ENCODE measurements at regions not wholly inside any gene's neighbourhood (a gene's known extent, or its start where the extent isn't known, plus 50 kb on each side); places are given as distances from the start of the nearest gene placed in this dataset.
"Not testable (repeated sequence)": the region's sequence is repeated elsewhere in the genome, so short reads cannot be mapped to it uniquely, and the experiment has no call there.

- H3K36me3 ChIP-seq (replicated peaks; ENCODE audit: control insufficient read depth, insufficient read depth, low read length), result no peaks in the 10 kb centered on the region
- DNase-seq, result no peak
- no peaks in the 10 kb centered on the region for H3K27me3 ChIP-seq (ENCODE audit: control insufficient read depth, insufficient read depth, low read length)
- no peak overlapping the region for H3K4me3 ChIP-seq (ENCODE audit: insufficient read depth, low read depth, low read length)
Measured at GRCh38 chr10:84012431-84012830, 126.9 kb upstream of the GHITM start.

- H3K27me3 ChIP-seq (ENCODE audit: control insufficient read depth, insufficient read depth, low read length), result no peaks in the 10 kb centered on the region
- no peak overlapping the region for H3K4me3 ChIP-seq (ENCODE audit: insufficient read depth, low read depth, low read length)
- H3K36me3 ChIP-seq (replicated peaks; ENCODE audit: control insufficient read depth, insufficient read depth, low read length), result no peaks in the 10 kb centered on the region
- no peak for DNase-seq
Measured at GRCh38 chr10:84012831-84013458, 126.4 kb upstream of the GHITM start.

GRCh38 chr10:84015877-84016595, 123.3 kb upstream of the GHITM start:
- no peak for DNase-seq
- H3K4me3 ChIP-seq (ENCODE audit: insufficient read depth, low read depth, low read length), result no peak overlapping the region
- H3K36me3 ChIP-seq (replicated peaks; ENCODE audit: control insufficient read depth, insufficient read depth, low read length), result no peaks in the 10 kb centered on the region
- no peaks in the 10 kb centered on the region for H3K27me3 ChIP-seq (ENCODE audit: control insufficient read depth, insufficient read depth, low read length)

GRCh38 chr10:84018826-84019225, 120.5 kb upstream of the GHITM start:
- DNase-seq, result no peak
- no peaks in the 10 kb centered on the region for H3K27me3 ChIP-seq (ENCODE audit: control insufficient read depth, insufficient read depth, low read length)

GRCh38 chr10:84019854-84020458, 119.4 kb upstream of the GHITM start:
- DNase-seq; H3K4me3 ChIP-seq (ENCODE audit: insufficient read depth, low read depth, low read length); H3K27me3 ChIP-seq (ENCODE audit: control insufficient read depth, insufficient read depth, low read length): not testable (repeated sequence)

More at GRCh38 chr10:84018826-84019225, 120.5 kb upstream of the GHITM start:
- Histone ChIP-seq H3K36me3 (replicated peaks; ENCODE audit: control insufficient read depth, insufficient read depth, low read length) (no peaks in the 10 kb centered on the region), H3K4me3 (ENCODE audit: insufficient read depth, low read depth, low read length) (no peak overlapping the region)

GRCh38 chr10:84026821-84027257, 112.5 kb upstream of the GHITM start:
- Histone ChIP-seq H3K27me3 (ENCODE audit: control insufficient read depth, insufficient read depth, low read length) (no peaks in the 10 kb centered on the region), H3K4me3 (ENCODE audit: insufficient read depth, low read depth, low read length) (no peak overlapping the region), H3K36me3 (replicated peaks; ENCODE audit: control insufficient read depth, insufficient read depth, low read length) (no peaks in the 10 kb centered on the region)
- DNase-seq, result peak; percentile 64

More at GRCh38 chr10:84019854-84020458, 119.4 kb upstream of the GHITM start:
- not testable (repeated sequence) for H3K36me3 ChIP-seq (replicated peaks; ENCODE audit: control insufficient read depth, insufficient read depth, low read length)

- H3K27me3 ChIP-seq (ENCODE audit: control insufficient read depth, insufficient read depth, low read length), result no peaks in the 10 kb centered on the region
- no peak overlapping the region for H3K4me3 ChIP-seq (ENCODE audit: insufficient read depth, low read depth, low read length)
- no peaks in the 10 kb centered on the region for H3K36me3 ChIP-seq (replicated peaks; ENCODE audit: control insufficient read depth, insufficient read depth, low read length)
- no peak for DNase-seq
Measured at GRCh38 chr10:84029840-84030239, 109.5 kb upstream of the GHITM start.

GRCh38 chr10:84038035-84038434, 101.3 kb upstream of the GHITM start:
- DNase-seq, result no peak

GRCh38 chr10:84039957-84040356, 99.4 kb upstream of the GHITM start:
- Histone ChIP-seq H3K27me3 (ENCODE audit: control insufficient read depth, insufficient read depth, low read length) (no peaks in the 10 kb centered on the region), H3K4me3 (ENCODE audit: insufficient read depth, low read depth, low read length) (no peak overlapping the region), H3K36me3 (replicated peaks; ENCODE audit: control insufficient read depth, insufficient read depth, low read length) (no peaks in the 10 kb centered on the region)
- DNase-seq, result no peak

More at GRCh38 chr10:84038035-84038434, 101.3 kb upstream of the GHITM start:
- Histone ChIP-seq H3K4me3 (ENCODE audit: insufficient read depth, low read depth, low read length) (no peak overlapping the region), H3K36me3 (replicated peaks; ENCODE audit: control insufficient read depth, insufficient read depth, low read length) (no peaks in the 10 kb centered on the region), H3K27me3 (ENCODE audit: control insufficient read depth, insufficient read depth, low read length) (no peaks in the 10 kb centered on the region)

GRCh38 chr10:84047258-84048010, 91.9 kb upstream of the GHITM start:
- Histone ChIP-seq H3K27me3 (ENCODE audit: control insufficient read depth, insufficient read depth, low read length) (no peaks in the 10 kb centered on the region), H3K36me3 (replicated peaks; ENCODE audit: control insufficient read depth, insufficient read depth, low read length) (no peaks in the 10 kb centered on the region), H3K4me3 (ENCODE audit: insufficient read depth, low read depth, low read length) (no peak overlapping the region)
- DNase-seq, result no peak

GRCh38 chr10:84049645-84050011, 89.7 kb upstream of the GHITM start:
- no peaks in the 10 kb centered on the region for H3K27me3 ChIP-seq (ENCODE audit: control insufficient read depth, insufficient read depth, low read length)
- no peak overlapping the region for H3K4me3 ChIP-seq (ENCODE audit: insufficient read depth, low read depth, low read length)
- no peaks in the 10 kb centered on the region for H3K36me3 ChIP-seq (replicated peaks; ENCODE audit: control insufficient read depth, insufficient read depth, low read length)
- DNase-seq, result no peak

- H3K27me3 ChIP-seq (ENCODE audit: control insufficient read depth, insufficient read depth, low read length), result no peaks in the 10 kb centered on the region
- no peak for DNase-seq
- H3K36me3 ChIP-seq (replicated peaks; ENCODE audit: control insufficient read depth, insufficient read depth, low read length), result no peaks in the 10 kb centered on the region
- no peak overlapping the region for H3K4me3 ChIP-seq (ENCODE audit: insufficient read depth, low read depth, low read length)
Measured at GRCh38 chr10:84053626-84054025, 85.7 kb upstream of the GHITM start.

GRCh38 chr10:84054743-84055142, 84.6 kb upstream of the GHITM start:
- H3K36me3 ChIP-seq (replicated peaks; ENCODE audit: control insufficient read depth, insufficient read depth, low read length), result no peaks in the 10 kb centered on the region
- peak; percentile 28 for DNase-seq
- no peaks in the 10 kb centered on the region for H3K27me3 ChIP-seq (ENCODE audit: control insufficient read depth, insufficient read depth, low read length)
- H3K4me3 ChIP-seq (ENCODE audit: insufficient read depth, low read depth, low read length), result no peak overlapping the region

GRCh38 chr10:84059526-84059925, 79.8 kb upstream of the GHITM start:
- DNase-seq, result peak; percentile 11
- H3K27me3 ChIP-seq (ENCODE audit: control insufficient read depth, insufficient read depth, low read length), result no peaks in the 10 kb centered on the region
- H3K4me3 ChIP-seq (ENCODE audit: insufficient read depth, low read depth, low read length), result no peak overlapping the region
- no peaks in the 10 kb centered on the region for H3K36me3 ChIP-seq (replicated peaks; ENCODE audit: control insufficient read depth, insufficient read depth, low read length)
